NCI-H446 (cell line): ENCODE measurements at regions not wholly inside any gene's neighbourhood (a gene's known extent, or its start where the extent isn't known, plus 50 kb on each side); places are given as distances from the start of the nearest gene placed in this dataset.

ENCODE experiments used
- DNase-seq, 2 experiments: peaks; one replicate each; lab custom pipeline; 2025; lab: John Stamatoyannopoulos, UW

GRCh38 chrX:131703646-131704045 is 159.8 kb downstream of the OR13H1 start:
- no peak for DNase-seq

DNA sequence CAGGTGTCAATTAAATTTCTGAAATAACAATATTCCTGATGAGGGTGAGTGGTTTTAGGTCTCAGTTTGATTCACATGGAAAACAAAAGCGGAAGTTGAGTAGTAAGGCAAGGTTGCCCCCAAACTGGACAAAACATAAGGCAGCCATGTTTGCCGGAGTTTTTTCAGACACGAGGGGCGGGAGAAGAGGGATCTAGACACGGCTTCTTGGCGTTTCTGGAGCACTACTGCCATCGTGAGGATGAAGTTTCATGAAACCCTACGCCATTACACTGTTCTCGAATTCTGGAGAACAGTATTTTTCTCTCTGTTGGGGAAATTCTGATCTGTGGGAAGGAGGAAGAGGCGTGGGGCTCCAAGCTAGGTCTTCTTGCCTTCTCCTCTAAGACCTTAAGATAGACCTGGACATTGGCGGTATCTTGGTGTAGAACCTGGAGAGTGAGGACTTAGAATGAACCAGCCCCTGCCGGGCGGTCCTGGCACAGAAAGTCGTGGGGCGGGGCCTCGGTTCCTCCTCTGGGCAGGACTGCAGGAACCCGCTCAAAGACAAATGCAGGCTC is 160.3 kb downstream of the OR13H1 start:
- no peak for DNase-seq

DNA sequence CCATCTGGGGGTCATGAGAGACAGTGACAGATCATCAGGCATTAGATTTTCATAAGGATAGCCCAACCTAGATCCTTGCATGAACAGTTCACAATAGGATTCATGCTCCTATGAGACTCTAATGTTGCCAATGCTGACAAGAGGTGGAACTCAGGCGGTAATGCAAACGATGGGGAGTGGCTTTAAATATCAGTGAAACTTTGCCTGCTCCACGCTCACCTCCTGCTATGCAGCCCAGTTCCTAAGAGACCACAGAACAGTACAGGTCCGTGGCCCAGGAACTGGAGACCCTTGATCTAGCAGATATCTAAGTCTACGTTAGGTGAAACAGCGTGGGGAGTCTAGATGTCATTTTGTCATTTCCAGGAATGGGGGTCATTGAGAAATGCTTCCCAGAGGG is 165.7 kb downstream of the OR13H1 start:
- DNase-seq = no peak

GRCh38 chrX:131711478-131711867 is 167.6 kb downstream of the OR13H1 start:
- no peak for DNase-seq

DNA sequence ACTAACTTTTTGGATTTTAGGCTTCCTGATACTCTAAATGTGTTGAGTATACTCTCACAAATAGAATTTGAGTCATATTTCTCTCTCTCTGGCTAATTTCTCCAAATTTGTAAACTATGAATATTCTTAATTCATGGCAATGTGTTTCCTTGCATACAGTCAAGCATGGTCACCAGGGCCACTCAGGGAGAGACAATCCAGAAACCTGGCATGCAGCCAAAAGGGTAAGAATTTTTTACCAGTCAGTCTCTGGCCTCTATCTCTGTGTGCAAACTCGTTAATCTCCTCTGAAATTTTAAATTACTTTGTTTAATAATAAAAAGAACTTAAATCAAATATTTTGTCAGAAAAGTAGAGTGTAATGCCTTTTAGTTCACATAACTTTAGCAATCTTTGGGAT is 179.8 kb downstream of the OR13H1 start:
- DNase-seq = no peak

DNA sequence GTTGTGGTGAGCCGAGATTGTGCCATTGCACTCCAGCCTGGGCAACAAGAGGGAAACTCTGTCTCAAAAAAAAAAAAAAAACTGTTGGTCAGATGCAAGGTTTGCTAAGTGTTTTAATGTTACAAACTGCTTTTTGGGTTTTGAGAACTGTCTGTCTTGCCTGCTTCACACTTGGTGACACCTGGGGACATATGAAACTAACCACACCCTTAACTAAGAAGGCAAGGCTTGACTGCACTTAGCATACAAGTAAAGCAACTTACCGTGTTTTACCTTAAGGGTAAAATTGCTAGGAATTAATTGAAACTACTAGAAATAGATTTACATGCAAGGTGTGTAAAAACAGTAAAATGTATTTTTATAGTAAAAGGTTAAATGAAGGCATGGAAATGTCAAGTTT is 180.4 kb downstream of the OR13H1 start:
- DNase-seq = no peak

- no peak for DNase-seq
Measured at GRCh38 chrX:131725001-131725654, 181.3 kb downstream of the OR13H1 start.

DNA sequence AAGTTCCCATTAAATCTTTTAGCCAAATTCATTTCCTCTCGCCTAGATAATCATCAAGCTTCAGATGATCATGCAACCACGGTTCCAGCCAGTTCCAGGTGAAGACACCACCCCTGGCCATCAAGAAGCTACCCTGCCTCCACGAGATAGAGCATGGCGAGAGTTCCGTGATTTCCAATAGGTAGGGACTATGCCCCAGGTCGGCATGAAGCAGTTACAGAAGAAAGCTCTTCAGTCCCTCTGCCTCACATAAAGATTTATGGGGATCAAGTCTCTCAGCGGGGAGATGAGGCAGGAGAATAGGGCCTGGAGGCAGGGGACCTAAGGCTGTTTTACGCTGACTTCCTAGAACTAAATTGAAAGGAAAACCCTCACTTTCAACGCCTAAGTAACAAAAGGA is 183.9 kb downstream of the OR13H1 start:
- DNase-seq = no peak

DNA sequence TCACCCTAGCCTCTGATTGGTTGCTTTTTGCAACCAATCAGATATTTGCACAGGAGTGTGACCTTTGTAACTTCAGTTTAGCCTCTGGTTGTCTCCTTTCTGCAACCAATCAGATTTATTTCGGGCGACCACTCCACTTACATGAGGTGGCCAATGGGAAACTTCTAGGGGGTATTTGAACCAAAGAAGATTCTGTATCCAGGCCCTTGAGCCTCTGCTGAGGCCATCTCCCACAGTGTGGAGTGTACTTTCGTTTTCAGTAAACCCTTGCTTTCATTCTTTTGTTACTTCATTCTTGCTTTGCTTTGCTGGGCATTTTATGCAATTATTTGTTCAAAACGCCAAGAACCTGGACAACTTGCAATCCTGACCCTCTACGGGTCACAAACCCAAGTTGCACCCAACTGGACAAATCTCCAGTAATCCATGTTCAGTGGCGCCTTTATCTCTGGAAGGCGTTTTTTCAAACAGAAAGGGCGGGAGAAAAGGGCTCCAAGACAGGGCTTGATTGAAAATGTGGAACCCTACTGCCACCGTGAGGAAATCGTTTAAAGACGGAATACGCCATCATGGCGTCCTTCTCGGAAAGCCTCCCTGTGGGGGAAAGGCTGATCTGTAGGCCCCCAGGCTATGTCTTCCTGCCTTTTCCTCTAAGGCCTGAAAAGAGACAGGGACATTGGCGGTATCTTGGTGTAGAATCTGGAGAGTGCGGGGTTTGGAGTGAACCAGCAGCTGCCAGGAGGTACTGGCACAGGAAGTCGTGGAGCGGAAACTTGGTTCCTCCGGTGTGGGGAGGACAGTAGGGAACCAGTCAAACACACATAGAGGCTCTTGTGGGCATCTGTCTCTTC is 184.6 kb downstream of the OR13H1 start:
- no peak for DNase-seq

GRCh38 chrX:131729295-131729694 is 185.4 kb downstream of the OR13H1 start:
- DNase-seq = no peak

- DNase-seq = no peak
Measured at GRCh38 chrX:131734621-131735020, 190.7 kb downstream of the OR13H1 start.

DNA sequence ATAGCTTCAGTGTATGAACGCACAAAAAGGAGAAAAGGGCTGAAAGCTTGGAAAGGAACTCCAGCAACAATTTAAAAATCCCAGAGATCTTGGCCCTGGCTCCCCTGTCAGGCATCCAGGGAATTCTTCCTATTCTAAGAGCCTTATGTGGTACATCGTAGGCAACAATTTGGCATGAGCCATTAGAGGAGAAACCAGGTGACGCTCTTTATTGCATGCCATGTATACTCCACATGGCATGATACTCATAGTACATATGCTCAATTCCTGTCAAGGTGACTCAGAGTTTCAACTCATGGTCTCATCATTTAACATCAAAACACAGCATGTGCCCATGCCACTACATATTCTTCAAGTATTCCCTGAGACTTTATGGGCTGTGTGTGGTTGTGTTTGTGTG is 191.3 kb downstream of the OR13H1 start:
- no peak for DNase-seq

DNA sequence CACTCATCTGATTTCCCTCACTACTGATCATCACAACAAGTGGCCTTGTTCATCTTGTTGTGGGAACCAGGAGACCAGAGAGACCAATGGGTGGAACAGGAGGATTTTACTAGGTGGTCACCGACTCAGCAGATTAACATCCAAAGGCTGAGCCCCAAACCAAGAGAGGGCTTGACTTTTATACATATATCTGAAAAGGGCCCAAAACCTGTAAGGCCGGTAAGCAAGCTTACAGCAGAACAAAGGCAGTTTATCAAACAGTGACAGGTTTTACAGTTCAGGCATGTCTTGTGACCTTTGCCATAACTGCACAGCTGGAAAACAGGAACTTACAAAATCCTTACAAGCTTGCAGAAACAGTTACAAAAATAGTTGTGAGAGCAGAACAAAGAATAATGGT is 195.9 kb downstream of the OR13H1 start:
- no peak for DNase-seq

- no peak for DNase-seq
Measured at GRCh38 chrX:131741103-131741581, 197.3 kb downstream of the OR13H1 start.

DNA sequence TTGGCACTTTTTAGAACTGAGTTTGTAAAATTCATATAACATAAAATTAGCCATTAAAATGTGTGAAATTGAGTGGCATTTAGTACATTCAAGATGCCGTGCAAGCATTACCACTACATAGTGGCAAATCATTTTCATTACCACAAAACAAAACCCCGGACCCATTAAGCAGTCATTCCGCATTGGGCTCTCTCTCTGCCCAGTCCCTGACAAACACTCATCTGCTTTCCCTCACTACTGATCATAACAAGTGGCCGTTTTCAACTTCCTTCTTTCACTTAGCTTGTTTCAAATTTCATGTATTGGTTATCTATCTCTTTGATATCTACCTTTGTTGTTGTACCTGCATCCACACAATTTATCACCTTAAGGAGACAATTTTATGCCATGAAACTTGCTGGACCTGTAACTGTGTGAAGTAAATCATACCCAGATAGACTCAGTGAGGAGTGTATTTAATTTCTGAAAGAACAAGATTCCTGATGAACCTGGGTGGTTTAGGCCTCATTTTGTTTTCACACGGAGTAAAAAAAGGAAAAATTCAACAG is 202.1 kb downstream of the OR13H1 start:
- no peak for DNase-seq

DNA sequence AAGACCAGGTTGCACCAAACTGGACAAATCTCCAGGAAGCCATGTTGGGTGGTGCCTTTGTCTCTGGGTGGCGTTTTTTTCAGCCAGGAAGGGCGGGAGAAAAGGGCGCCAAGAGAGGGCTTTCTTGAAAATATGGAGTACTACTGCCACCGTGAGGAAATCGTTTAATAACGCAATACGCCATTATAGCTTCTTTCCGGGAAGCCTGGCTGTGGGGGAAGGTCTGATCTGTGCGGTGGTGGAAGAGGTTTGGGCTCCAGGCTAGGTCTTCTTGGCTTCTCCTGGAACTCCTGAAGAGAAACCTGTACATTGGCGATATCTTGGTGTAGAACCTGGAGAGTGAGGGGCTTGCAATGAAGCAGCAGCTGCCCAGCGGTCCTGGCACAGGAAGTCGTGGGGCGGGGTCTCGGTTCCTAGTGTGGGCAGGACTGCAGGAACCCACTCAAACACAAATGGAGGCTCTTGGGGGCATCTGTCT is 202.7 kb downstream of the OR13H1 start:
- no peak for DNase-seq

DNA sequence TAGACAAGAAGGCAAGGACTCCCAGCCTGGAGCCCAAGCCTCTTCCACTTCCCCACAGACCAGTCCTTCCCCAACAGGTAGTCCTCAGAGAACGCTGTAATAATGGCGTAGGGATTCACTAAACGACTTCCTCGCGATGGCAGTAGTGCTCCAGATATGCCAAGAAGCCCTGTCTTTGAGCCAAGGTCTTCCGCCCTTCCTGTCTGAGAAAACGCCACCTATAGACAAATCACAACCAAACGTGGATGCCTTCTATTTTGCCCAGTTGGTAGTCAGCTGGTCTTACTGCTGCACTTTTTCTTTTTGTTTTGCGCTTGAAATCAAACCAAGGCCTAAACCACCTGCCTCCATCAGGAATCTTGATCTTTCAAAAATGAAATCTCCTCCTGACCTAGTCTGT is 203.3 kb downstream of the OR13H1 start:
- no peak for DNase-seq

GRCh38 chrX:131752493-131753198 is 208.8 kb downstream of the OR13H1 start:
- DNase-seq = no peak

GRCh38 chrX:131762802-131763234 is 218.9 kb downstream of the OR13H1 start:
- no peak for DNase-seq

DNA sequence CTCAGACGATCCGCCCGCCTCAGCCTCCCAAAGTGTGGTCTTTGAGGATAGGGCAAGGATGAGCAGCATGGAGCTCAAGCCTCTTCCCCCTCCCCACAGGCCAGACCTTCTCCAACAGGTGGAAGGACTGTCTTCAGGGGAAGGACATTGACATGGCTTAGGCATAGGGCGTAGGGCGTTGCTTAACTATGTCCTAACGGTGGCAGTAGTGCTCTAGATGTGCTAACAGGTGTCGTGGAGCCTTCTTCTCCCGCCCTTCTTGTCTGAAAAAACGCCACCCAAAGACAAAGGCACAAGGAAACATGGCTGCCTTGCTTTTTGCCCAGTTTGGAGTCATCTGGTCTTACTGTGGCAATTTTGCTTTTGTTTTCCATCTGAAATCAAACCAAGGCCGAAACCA is 219.8 kb downstream of the OR13H1 start:
- DNase-seq = no peak

DNA sequence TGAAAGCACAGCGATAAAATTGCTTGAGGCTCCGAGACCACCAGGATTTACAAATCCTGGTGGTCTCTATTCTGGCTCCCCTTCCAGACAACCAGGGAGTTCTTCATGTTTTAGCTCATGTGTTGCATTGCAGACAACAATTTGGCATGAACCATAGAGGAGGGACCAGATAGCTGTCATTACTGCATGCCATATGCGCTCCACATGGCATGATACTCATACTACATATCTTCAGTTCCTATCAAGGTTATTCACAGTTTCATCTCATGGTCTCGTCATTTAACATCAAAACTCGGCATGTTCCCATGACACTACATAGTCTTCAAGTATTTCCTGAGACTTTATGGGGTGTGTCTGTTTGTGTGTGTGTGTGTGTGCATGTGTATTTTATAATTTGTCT is 220.3 kb downstream of the OR13H1 start:
- DNase-seq = no peak
